Tibial artery (tissue), 4 donors: ENCODE measurements at regions not wholly inside any gene's neighbourhood (a gene's known extent, or its start where the extent isn't known, plus 50 kb on each side); places are given as distances from the start of the nearest gene placed in this dataset.

Source experiments
- DNase-seq, 2 donors: peaks; one replicate each; pipeline ENCODE4 v3.0.0-alpha.2; 2019
- H3K27ac ChIP-seq, 2 donors: fragments of 200-600 bp; sonication (generic) in 1 of 2; 1 replicate in 1 of 2; 2 replicates in 1 of 2; pipeline ENCODE4 v1.5.1; 2018 to 2019; ENCODE audit warnings: mild to moderate bottlenecking in 1 of 2
- H3K27me3 ChIP-seq, 2 donors: fragments of 200-600 bp; sonication (generic) in 1 of 2; one replicate each; pipeline versions ENCODE4 v1.5.1 to v1.6.0; 2016 to 2019
- H3K36me3 ChIP-seq, 3 donors: fragments of 200-600 bp; sonication (generic) in 2 of 3; one replicate each; pipeline ENCODE4 v1.5.1; 2016 to 2019; ENCODE audit warnings: mild to moderate bottlenecking in 2 of 3
- H3K4me1 ChIP-seq, 4 donors: fragments of 200-600 bp; sonication (generic) in 2 of 4; 1 replicate in 3 of 4; 2 replicates in 1 of 4; pipeline ENCODE4 v1.5.1; 2016 to 2019
- H3K4me3 ChIP-seq, 2 donors: fragments of 200-600 bp; sonication (generic) in 1 of 2; 1 replicate in 1 of 2; 2 replicates in 1 of 2; pipeline ENCODE4 v1.5.1; 2018 to 2019; ENCODE audit warnings: mild to moderate bottlenecking in 2 of 2
- H3K9me3 ChIP-seq, 3 donors: fragments of 200-600 bp; sonication (generic) in 1 of 3; one replicate each; pipeline ENCODE4 v1.5.1; 2016 to 2019
- CTCF ChIP-seq, 2 experiments: fragments of 200-600 bp in 1 of 2; fragments of 450-650 bp in 1 of 2; IDR thresholded peaks; one replicate each; pipeline ENCODE4 v1.5.1; 2017 to 2019; ENCODE audit warnings: antibody characterized with exemption in 2 of 2, mild to moderate bottlenecking in 1 of 2, moderate library complexity in 1 of 2
- intact Hi-C: fragments of 100-400 bp; cut with DNase I; formaldehyde crosslinking; loops from one replicate; pipeline ENCODE4 v1.15.0; 2023; ENCODE audit warnings: low total_unique reads

- peaks cover 0 to 24% (median 10%) of the 10 kb centered on the region in 4 donors for H3K4me1 ChIP-seq
- TF ChIP-seq CTCF (IDR thresholded peaks at IDR 0.05) = no peak
- DNase-seq = peak in 1 of 2 donors; percentile 56
- no peaks in the 10 kb centered on the region for H3K36me3 ChIP-seq
- intact Hi-C loops = no loop called here
- H3K27ac ChIP-seq = no peak overlapping the region
- H3K9me3 ChIP-seq = no peaks in the 10 kb centered on the region
- H3K4me3 ChIP-seq = no peak overlapping the region
- H3K27me3 ChIP-seq = no peaks in the 10 kb centered on the region
Measured at GRCh38 chr2:128368437-128369107, 49.9 kb upstream of the HS6ST1 start.

- Histone ChIP-seq H3K4me3 (no peak overlapping the region), H3K9me3 (no peaks in the 10 kb centered on the region), H3K36me3 (no peaks in the 10 kb centered on the region), H3K4me1 (peaks cover 0 to 19% (median 9%) of the 10 kb centered on the region in 4 donors), H3K27me3 (no peaks in the 10 kb centered on the region), H3K27ac (peak overlapping the region in 1 of 2 donors; percentile 22)
- TF ChIP-seq CTCF (IDR thresholded peaks at IDR 0.05) = no peak
- intact Hi-C loops = no loop called here
- peak; percentile 23 to 71 for DNase-seq
Measured at GRCh38 chr2:128369108-128369555, 50.5 kb upstream of the HS6ST1 start.

GRCh38 chr2:128369602-128370467 lies 51.2 kb upstream of the HS6ST1 start:
- no peak overlapping the region for H3K4me3 ChIP-seq
- DNase-seq = peak; percentile 14 to 60
- H3K27ac ChIP-seq = peak overlapping the region in 1 of 2 donors; percentile 22
- H3K27me3 ChIP-seq = no peaks in the 10 kb centered on the region
- no peaks in the 10 kb centered on the region for H3K9me3 ChIP-seq
- no peaks in the 10 kb centered on the region for H3K36me3 ChIP-seq
- H3K4me1 ChIP-seq = peaks cover 0 to 24% (median 16%) of the 10 kb centered on the region in 4 donors
- no peak for TF ChIP-seq CTCF (IDR thresholded peaks at IDR 0.05)
- intact Hi-C loops = no loop called here

GRCh38 chr2:128370468-128371247 lies 52.0 kb upstream of the HS6ST1 start:
- no peak for TF ChIP-seq CTCF (IDR thresholded peaks at IDR 0.05)
- Histone ChIP-seq H3K4me3 (no peak overlapping the region), H3K27me3 (no peaks in the 10 kb centered on the region), H3K9me3 (no peaks in the 10 kb centered on the region), H3K4me1 (peaks cover 0 to 31% (median 24%) of the 10 kb centered on the region in 4 donors), H3K27ac (no peak overlapping the region), H3K36me3 (no peaks in the 10 kb centered on the region)
- DNase-seq = peak; percentile 18 to 64
- intact Hi-C loops = no loop called here

- Histone ChIP-seq H3K27ac (no peak overlapping the region), H3K4me3 (no peak overlapping the region), H3K4me1 (peaks cover 0 to 37% (median 30%) of the 10 kb centered on the region in 4 donors), H3K27me3 (no peaks in the 10 kb centered on the region), H3K9me3 (no peaks in the 10 kb centered on the region), H3K36me3 (no peaks in the 10 kb centered on the region)
- intact Hi-C loops = no loop called here
- DNase-seq = peak; percentile 15 to 64
- TF ChIP-seq CTCF (IDR thresholded peaks at IDR 0.05) = no peak
Measured at GRCh38 chr2:128371248-128371630, 52.6 kb upstream of the HS6ST1 start.
